AG04449 (cell line): ENCODE measurements at regions not wholly inside any gene's neighbourhood (a gene's known extent, or its start where the extent isn't known, plus 50 kb on each side); places are given as distances from the start of the nearest gene placed in this dataset.
"Not testable (repeated sequence)": the region's sequence is repeated elsewhere in the genome, so short reads cannot be mapped to it uniquely, and the experiment has no call there.

Source experiments
- CTCF ChIA-PET: fragments of 350-600 bp; formaldehyde crosslinking; extraction: SDS; loops from one replicate; lab custom pipeline; 2021; ENCODE audit warnings: antibody characterized with exemption; lab: Yijun Ruan, JAX
- POLR2A ChIA-PET: fragments of 400-600, 350-600 bp; formaldehyde crosslinking; extraction: SDS; loops from one replicate; lab custom pipeline; 2020; ENCODE audit warnings: antibody characterized with exemption, inconsistent platforms; lab: Yijun Ruan, JAX
- DNase-seq: peaks from one replicate; pipeline ENCODE4 v3.0.0-alpha.2; 2010; ENCODE audit warnings: low read depth, low spot score
- H3K4me3 ChIP-seq: 2 replicates; pipeline ENCODE4 v1.5.1; 2011; ENCODE audit warnings: low read depth, mild to moderate bottlenecking, control low read depth, low read length
- CTCF ChIP-seq: IDR thresholded peaks from one replicate; pipeline ENCODE4 v1.5.1; 2011; ENCODE audit warnings: mild to moderate bottlenecking, moderate library complexity, low read length, control low read depth, inconsistent platforms; ENCODE audit not compliant: insufficient read depth; ENCODE audit errors: missing control alignments

DNA sequence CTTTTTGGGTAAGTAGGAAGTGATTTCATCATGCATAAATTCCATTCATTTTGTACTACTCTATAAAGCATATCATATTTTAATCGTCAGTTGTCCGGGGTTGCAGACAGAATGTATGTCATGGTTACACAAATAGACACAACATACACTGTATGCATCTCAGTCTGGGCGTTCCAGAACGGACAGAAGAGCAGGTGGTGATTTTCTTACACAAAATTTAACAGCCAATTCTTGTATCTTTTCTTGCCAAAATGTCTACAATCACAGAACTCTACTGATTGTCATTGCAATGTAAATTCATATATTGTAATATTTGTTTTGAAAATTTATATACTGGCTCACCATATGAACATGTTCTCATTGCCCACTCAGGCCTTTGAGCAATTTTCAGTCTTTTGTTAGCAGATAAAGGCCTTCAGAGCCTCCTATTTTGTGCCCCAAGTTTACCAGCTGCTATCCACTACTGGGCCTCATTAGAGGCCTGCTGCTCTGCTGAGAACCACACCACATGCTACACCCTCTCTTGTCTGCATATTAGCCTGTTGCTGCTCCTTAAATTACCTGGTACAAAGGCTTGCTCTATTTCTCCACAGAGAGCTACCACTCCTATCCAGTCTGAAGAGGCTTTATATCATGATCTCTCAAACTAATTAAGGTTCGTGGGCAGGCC, 61.5 kb downstream of the PRDM13 start:
- DNase-seq: no peak
- H3K4me3 ChIP-seq: no peak overlapping the region
- no peak for TF ChIP-seq CTCF
- ChIA-PET CTCF (no interaction called here), POLR2A (no interaction called here)

DNA sequence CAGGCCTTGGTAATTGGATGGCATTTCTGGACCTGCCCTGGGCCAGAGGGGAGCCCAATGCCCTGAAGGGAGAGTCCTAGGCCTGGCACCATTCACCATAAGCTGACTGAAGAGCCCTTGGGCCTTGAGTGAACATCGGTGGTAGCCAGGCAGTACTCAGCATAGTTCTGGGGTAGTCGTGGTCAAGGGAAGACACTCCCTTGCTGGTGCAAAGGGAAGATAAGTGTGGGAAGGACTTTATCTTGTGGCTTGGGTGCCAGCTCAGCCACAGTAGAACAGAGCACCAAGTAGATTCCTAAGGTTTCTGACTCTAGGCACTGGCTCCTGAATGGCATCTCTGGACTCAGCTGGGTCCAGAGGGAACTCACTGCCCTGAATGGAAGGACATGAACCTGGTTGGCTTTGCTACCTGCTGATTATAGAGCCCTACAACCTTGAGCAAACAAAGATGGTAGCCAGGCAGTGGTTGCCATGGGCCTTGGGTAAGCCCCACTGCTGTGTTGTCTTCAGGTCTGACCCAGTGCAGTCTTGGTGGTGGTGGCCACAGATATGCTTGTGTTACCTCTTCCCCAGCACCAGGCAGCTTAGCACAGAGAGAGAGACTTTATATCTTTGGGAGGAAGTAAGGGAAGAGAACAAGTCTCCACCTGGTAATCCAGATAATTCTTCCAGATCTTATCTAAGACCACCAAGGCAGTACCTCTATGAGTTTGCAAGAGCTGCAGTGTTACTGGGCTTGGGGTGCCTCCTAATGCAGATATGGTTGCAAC, 83.5 kb downstream of the PRDM13 start:
- ChIA-PET POLR2A (no interaction called here), CTCF (no interaction called here)
- no peak for TF ChIP-seq CTCF
- no peak overlapping the region for H3K4me3 ChIP-seq
- DNase-seq: no peak

GRCh38 chr6:99702287-99702686, 95.7 kb downstream of the PRDM13 start:
- DNase-seq, H3K4me3 ChIP-seq, POLR2A ChIA-PET, CTCF ChIA-PET: not testable (repeated sequence)

DNA sequence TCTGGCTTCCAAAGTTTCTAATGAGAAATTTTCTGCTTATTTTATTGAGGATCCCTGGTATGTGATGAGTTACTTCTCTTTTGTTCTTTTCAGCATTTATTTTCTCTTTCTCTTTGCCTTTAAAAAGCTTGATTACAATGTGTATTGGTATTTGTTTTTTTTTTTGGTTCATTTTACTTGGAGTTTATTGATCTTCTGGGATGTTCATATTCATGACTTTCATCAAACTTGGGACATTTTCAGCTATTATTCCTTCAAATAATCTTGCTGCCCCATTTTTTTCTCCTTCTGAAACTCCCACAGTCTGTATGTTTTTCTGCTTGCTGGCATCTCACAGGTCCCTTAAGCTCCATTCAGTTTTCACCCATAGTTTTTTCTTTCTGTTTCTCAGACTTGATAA, 102.4 kb downstream of the PRDM13 start:
- DNase-seq: no peak
- no peak overlapping the region for H3K4me3 ChIP-seq
- no peak for TF ChIP-seq CTCF
- ChIA-PET CTCF (interaction anchor here (1.9 kb wide), 1 partner anchor 37 kb away, joined by 7 read pairs; no protein-coding TSS in a partner anchor), POLR2A (no interaction called here)

- CTCF ChIA-PET: no interaction called here
- TF ChIP-seq CTCF: no peak
- POLR2A ChIA-PET: no interaction called here
- no peak overlapping the region for H3K4me3 ChIP-seq
- DNase-seq: no peak
Measured at GRCh38 chr6:99711302-99711701, 104.7 kb downstream of the PRDM13 start.

GRCh38 chr6:99711925-99712324, 105.3 kb downstream of the PRDM13 start:
- DNase-seq: no peak
- H3K4me3 ChIP-seq: no peak overlapping the region
- TF ChIP-seq CTCF: no peak
- ChIA-PET CTCF (no interaction called here), POLR2A (no interaction called here)

DNA sequence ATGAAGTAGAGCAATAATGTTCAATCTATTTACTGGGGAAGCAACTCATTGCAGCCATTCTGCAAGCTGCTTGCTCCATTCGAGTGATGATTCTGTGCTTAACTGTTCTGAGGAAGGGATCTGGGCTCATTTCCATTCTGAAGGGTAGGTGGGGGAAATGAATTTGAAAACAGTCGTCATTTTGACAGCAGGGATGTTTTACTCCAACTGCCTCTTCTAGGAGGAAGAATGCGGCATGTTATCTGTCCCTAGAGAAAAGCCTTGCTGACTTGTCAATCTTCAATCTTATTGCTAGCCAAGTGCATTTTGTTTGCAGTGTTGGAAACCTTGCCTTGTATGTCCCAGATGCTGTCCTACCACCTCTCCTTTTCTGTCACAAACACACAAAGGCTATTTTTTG, 105.9 kb downstream of the PRDM13 start:
- no peak for DNase-seq
- POLR2A ChIA-PET: no interaction called here
- H3K4me3 ChIP-seq: no peak overlapping the region
- no peak for TF ChIP-seq CTCF
- CTCF ChIA-PET: no interaction called here

DNA sequence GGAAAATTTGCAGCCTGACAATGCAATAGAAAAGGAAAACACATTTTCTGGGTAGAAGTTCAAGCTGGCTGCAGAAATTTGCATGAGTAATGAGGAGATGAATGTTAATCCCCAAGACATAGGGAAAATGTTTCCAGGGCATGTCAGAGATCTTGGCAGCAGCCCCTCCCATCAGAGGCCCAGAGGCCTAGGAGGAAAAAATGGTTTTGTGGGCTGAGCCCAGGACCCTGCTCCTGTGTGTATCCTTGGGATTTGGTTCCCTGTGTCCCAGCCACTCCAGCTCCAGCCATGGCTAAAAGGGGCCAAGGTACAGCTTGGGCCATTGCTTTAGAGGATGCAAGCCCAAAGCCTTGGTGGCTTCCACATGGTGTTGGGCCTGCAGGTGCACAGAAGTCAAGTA, 115.4 kb downstream of the PRDM13 start:
- CTCF ChIA-PET, DNase-seq, H3K4me3 ChIP-seq, POLR2A ChIA-PET: not testable (repeated sequence)

- DNase-seq, CTCF ChIA-PET, H3K4me3 ChIP-seq, POLR2A ChIA-PET: not testable (repeated sequence)
Measured at GRCh38 chr6:99730237-99730636, 123.6 kb downstream of the PRDM13 start.
